ENCODE measurements at regions not wholly inside any gene's neighbourhood (a gene's known extent, or its start where the extent isn't known, plus 50 kb on each side); places are given as distances from the start of the nearest gene placed in this dataset.

DNA sequence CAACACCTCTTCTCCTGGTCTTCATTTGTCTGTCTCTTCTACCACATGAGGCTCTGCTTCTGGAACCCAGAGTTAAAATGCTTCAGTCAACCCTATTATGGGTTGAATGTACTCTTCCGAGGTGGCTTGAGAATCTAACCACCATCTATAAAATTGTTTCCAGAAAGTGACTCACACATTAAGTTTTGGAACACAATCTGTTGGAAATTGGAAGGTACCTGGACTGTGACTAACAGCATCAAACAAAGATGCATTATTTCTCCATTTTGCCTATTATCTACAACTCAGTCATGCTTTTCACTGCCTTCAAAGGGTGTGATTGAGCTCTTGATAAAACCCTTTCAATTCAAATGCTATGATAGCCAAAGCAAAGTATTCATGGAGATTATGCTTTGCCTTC lies 499.0 kb upstream of the SEMA6D start:
- H3K36me3 Mint-ChIP-seq (ENCODE audit: low read depth), result no peaks in the 10 kb centered on the region
- H3K9me3 Mint-ChIP-seq, result no peaks in the 10 kb centered on the region
- H3K27ac Mint-ChIP-seq, result no peak overlapping the region
- H3K4me3 Mint-ChIP-seq, result no peak overlapping the region
- no peaks in the 10 kb centered on the region for H3K27me3 Mint-ChIP-seq (ENCODE audit: insufficient read depth)
- no peaks in the 10 kb centered on the region for H3K4me1 Mint-ChIP-seq (ENCODE audit: low read depth)
- no peak for DNase-seq (ENCODE audit: low spot score)
- intact Hi-C loops (cut with micrococcal nuclease), result no loop called here

DNA sequence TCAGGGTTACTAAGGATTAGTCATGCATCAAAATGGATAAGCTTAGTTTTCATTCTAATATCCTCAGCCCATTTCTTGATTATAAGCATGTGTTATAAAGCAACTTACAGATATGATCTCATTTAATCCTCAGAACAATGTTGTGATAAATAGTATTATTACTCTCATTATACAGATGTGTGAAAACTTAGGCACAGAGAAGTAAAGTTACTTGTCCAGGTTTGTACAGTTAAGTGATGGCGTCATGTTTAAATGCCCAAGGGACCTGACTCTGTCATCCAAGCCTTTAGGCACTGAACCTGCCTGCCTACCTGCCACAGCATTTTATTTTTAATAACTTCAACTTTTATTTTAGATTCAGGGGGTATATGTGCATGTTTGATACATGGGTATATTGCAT lies 472.9 kb upstream of the SEMA6D start:
- Mint-ChIP-seq H3K4me1 (ENCODE audit: low read depth) (no peaks in the 10 kb centered on the region), H3K27ac (no peak overlapping the region), H3K27me3 (ENCODE audit: insufficient read depth) (no peaks in the 10 kb centered on the region), H3K36me3 (ENCODE audit: low read depth) (no peaks in the 10 kb centered on the region), H3K9me3 (no peaks in the 10 kb centered on the region), H3K4me3 (no peak overlapping the region)
- DNase-seq (ENCODE audit: low spot score), result no peak
- intact Hi-C loops (cut with micrococcal nuclease), result no loop called here

DNA sequence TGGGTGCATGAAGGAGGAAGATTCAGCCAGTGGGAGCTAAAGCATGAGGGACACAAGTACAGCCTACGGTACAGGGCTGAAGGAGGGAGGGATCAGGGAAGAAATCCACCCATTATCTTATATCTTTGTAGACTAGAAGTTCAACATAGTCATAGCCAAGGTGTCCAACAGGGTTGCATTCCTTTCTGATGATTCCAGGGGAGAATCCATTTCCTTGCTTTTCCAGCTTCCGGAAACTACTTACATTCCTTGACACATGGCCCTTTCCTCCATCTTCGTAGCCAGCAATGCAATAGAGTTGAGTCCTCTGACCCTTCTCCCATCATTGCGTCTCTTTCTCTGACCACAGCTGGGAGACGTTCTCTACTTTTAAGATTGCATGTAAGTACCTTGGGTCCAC lies 471.0 kb upstream of the SEMA6D start:
- no peak for DNase-seq (ENCODE audit: low spot score)
- H3K9me3 Mint-ChIP-seq, result no peaks in the 10 kb centered on the region
- H3K4me1 Mint-ChIP-seq (ENCODE audit: low read depth), result no peaks in the 10 kb centered on the region
- H3K27me3 Mint-ChIP-seq (ENCODE audit: insufficient read depth), result peaks cover 2% of the 10 kb centered on the region
- H3K36me3 Mint-ChIP-seq (ENCODE audit: low read depth), result no peaks in the 10 kb centered on the region
- intact Hi-C loops (cut with micrococcal nuclease), result no loop called here
- no peak overlapping the region for H3K4me3 Mint-ChIP-seq
- no peak overlapping the region for H3K27ac Mint-ChIP-seq

DNA sequence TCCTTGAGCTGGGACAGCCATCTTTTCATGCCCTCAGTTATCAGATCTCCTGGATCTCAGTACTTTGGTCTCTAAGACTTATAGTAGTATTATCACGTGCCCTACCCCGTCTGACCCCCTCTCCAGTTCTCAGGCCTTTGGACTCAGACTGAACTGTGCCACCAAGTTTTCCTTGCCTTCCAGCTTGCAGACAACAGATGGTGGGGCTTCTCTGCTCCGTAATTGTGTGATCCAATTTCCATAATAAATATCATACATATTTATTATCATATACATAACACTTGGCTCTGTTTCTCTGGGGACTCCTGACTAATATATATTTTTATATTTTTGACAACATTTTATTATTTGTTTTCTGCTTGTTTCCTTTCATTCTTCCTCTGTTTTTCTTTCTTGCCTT lies 458.8 kb upstream of the SEMA6D start:
- H3K4me1 Mint-ChIP-seq (ENCODE audit: low read depth), result no peaks in the 10 kb centered on the region
- H3K36me3 Mint-ChIP-seq (ENCODE audit: low read depth), result no peaks in the 10 kb centered on the region
- no peak overlapping the region for H3K27ac Mint-ChIP-seq
- intact Hi-C loops (cut with micrococcal nuclease), result no loop called here
- peaks cover 15% of the 10 kb centered on the region for H3K9me3 Mint-ChIP-seq
- H3K4me3 Mint-ChIP-seq, result no peak overlapping the region
- DNase-seq (ENCODE audit: low spot score), result no peak
- no peaks in the 10 kb centered on the region for H3K27me3 Mint-ChIP-seq (ENCODE audit: insufficient read depth)

DNA sequence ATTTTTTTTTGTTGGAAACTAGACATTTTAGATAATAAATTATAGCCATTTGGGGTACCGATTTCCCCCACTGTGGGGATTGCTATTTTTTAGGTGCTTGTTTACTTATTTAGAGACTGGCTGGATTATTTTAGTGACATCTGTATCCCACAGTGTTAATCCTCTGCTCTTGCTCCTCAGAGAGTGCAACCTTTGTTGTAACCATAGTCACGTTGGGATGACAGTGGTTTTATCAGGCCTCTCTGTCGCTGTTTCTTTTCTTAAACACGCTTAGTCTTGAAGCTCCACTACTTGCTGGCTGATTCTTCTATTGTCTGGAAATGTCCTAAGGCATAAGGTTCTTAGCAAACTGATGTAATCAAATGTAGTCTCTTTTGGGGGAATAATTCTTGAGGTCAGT lies 451.6 kb upstream of the SEMA6D start:
- no peaks in the 10 kb centered on the region for H3K27me3 Mint-ChIP-seq (ENCODE audit: insufficient read depth)
- H3K4me1 Mint-ChIP-seq (ENCODE audit: low read depth), result no peaks in the 10 kb centered on the region
- no peak for DNase-seq (ENCODE audit: low spot score)
- H3K9me3 Mint-ChIP-seq, result peaks cover 8% of the 10 kb centered on the region
- no peak overlapping the region for H3K4me3 Mint-ChIP-seq
- intact Hi-C loops (cut with micrococcal nuclease), result no loop called here
- no peak overlapping the region for H3K27ac Mint-ChIP-seq
- H3K36me3 Mint-ChIP-seq (ENCODE audit: low read depth), result no peaks in the 10 kb centered on the region

DNA sequence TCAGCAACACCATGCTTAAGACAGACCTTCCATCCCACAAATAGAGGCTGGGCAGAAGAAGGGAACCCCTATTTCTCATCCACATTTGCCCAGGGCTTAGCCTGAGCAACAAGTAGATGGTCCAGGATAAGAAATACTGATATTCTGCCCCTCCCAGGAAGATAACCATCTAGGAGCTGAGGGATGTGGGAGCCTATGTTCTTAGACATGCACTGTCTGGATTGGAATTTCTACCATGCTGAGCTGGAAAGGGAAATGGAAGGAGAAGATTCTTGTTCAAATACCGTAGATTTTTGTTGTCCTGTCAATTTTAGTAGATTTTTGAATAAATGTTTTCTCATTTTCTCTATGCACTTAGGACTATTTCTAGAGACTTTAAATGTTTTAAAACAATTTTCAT lies 450.7 kb upstream of the SEMA6D start:
- H3K27ac Mint-ChIP-seq, result no peak overlapping the region
- H3K4me1 Mint-ChIP-seq (ENCODE audit: low read depth), result no peaks in the 10 kb centered on the region
- H3K27me3 Mint-ChIP-seq (ENCODE audit: insufficient read depth), result no peaks in the 10 kb centered on the region
- DNase-seq (ENCODE audit: low spot score), result no peak
- no peaks in the 10 kb centered on the region for H3K36me3 Mint-ChIP-seq (ENCODE audit: low read depth)
- peaks cover 8% of the 10 kb centered on the region for H3K9me3 Mint-ChIP-seq
- intact Hi-C loops (cut with micrococcal nuclease), result no loop called here
- H3K4me3 Mint-ChIP-seq, result no peak overlapping the region

DNA sequence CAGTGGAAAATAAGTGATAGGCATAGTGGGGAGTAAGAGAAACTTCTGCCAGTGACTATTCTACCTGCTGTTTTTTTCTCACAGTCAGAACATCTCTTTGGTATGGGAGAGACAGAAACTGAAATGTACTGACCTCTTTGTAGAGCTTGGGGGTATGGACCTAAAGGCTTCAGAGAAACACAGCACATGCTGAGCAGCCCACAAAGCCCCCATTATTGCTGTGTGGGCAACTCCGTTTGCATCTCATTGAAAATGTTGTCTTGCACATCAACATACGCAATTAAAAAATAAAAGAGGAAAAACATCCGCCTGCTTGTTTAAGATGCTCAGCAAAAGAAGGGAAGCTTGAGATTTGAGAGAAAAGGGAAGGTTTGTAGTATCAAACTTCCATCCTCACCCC lies 443.4 kb upstream of the SEMA6D start:
- intact Hi-C loops (cut with micrococcal nuclease), result no loop called here
- no peaks in the 10 kb centered on the region for H3K27me3 Mint-ChIP-seq (ENCODE audit: insufficient read depth)

DNA sequence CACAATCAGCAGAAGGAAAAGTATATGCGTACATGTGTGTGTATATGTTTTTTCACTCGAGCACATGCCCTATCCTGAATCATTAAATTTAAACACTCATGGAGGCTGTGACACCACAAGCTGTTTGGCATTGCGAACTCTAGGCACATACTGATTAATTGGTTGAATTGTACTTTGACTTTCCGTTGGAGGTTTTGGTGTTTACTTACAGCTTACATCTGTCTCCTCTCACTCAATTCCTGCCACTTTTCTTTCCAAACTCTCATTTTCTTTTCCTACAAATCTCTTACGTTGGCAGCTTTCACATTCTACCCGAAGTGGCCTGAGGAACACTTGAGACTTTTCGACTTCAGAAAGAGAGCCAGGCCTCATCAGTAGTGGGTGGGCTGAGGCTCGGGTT lies 434.1 kb upstream of the SEMA6D start:
- no peak for DNase-seq (ENCODE audit: low spot score)
- no peaks in the 10 kb centered on the region for H3K36me3 Mint-ChIP-seq (ENCODE audit: low read depth)
- H3K27me3 Mint-ChIP-seq (ENCODE audit: insufficient read depth), result no peaks in the 10 kb centered on the region
- no peak overlapping the region for H3K4me3 Mint-ChIP-seq
- H3K4me1 Mint-ChIP-seq (ENCODE audit: low read depth), result no peaks in the 10 kb centered on the region
- intact Hi-C loops (cut with micrococcal nuclease), result no loop called here
- H3K9me3 Mint-ChIP-seq, result peaks cover 16% of the 10 kb centered on the region
- H3K27ac Mint-ChIP-seq, result no peak overlapping the region

More for the DNA sequence above, 443.4 kb upstream of the SEMA6D start:
- no peak for DNase-seq (ENCODE audit: low spot score)
- no peaks in the 10 kb centered on the region for H3K4me1 Mint-ChIP-seq (ENCODE audit: low read depth)
- H3K36me3 Mint-ChIP-seq (ENCODE audit: low read depth), result no peaks in the 10 kb centered on the region
- no peak overlapping the region for H3K27ac Mint-ChIP-seq
- no peak overlapping the region for H3K4me3 Mint-ChIP-seq
- peaks cover 8% of the 10 kb centered on the region for H3K9me3 Mint-ChIP-seq

DNA sequence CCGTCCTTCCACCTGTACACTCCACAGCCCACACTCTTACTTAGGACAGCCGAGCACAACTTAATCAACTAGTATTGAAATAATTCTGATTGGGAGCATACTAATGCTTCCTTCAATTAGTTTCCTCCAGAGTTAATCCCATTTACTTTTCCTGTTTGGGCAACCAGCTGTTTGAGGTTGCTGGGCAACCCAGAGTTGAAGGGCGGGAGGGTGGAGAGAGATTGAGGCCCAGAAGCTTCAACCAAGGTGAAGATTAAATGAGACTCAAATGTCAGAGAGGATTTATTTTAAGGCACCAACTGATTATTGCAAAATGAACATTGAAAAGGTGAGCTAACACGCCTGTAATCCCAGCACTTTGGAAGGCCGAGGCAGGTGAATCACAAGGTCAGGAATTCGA lies 428.5 kb upstream of the SEMA6D start:
- Mint-ChIP-seq H3K36me3 (ENCODE audit: low read depth) (no peaks in the 10 kb centered on the region), H3K4me3 (no peak overlapping the region), H3K27me3 (ENCODE audit: insufficient read depth) (no peaks in the 10 kb centered on the region), H3K4me1 (ENCODE audit: low read depth) (no peaks in the 10 kb centered on the region), H3K27ac (no peak overlapping the region), H3K9me3 (peaks cover 9% of the 10 kb centered on the region)
- no peak for DNase-seq (ENCODE audit: low spot score)
- intact Hi-C loops (cut with micrococcal nuclease), result no loop called here

DNA sequence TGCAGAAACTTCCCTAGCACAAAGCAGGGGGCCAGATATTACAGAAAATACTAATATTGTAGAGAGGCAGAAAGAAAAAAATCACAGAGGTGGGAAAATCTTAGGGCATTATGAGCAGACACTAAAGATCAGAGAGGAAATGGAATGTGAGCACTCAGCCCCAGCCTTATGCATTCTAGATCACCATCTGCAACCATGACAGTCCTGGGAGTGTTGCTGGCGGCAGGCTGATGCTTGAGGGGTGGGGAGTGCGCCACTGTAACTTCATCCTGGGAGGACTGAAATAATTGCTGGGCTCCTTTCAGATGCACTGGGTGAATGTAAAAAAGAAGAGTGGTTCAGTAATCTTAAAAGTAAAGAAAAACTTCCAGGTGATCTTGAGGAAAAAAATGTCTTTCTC lies 427.6 kb upstream of the SEMA6D start:
- DNase-seq (ENCODE audit: low spot score), result no peak
- Mint-ChIP-seq H3K27me3 (ENCODE audit: insufficient read depth) (no peaks in the 10 kb centered on the region), H3K4me3 (no peak overlapping the region), H3K27ac (no peak overlapping the region), H3K9me3 (peaks cover 9% of the 10 kb centered on the region), H3K4me1 (ENCODE audit: low read depth) (no peaks in the 10 kb centered on the region), H3K36me3 (ENCODE audit: low read depth) (no peaks in the 10 kb centered on the region)
- intact Hi-C loops (cut with micrococcal nuclease), result no loop called here

DNA sequence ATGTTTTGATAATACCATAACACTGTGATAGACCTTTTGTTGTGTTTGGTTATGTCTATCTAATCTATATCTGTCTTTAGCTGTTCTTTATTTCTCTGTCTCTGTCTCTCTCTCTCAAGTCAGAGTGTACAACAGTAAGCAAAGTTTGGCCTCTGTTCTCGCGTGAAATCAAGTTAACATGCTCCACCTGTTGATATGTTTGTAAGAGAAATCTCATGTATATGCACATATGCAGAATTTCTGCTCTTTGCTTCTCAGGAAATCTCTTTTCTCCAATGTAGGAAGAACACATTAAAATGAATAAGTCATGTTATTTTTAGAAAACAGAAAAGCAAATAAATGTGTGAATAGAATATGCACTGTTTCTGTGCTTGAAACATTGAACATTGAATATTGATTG lies 425.5 kb upstream of the SEMA6D start:
- Mint-ChIP-seq H3K27ac (no peak overlapping the region), H3K4me3 (no peak overlapping the region), H3K4me1 (ENCODE audit: low read depth) (no peaks in the 10 kb centered on the region), H3K9me3 (peaks cover 9% of the 10 kb centered on the region), H3K27me3 (ENCODE audit: insufficient read depth) (no peaks in the 10 kb centered on the region), H3K36me3 (ENCODE audit: low read depth) (no peaks in the 10 kb centered on the region)
- no peak for DNase-seq (ENCODE audit: low spot score)
- intact Hi-C loops (cut with micrococcal nuclease), result no loop called here

DNA sequence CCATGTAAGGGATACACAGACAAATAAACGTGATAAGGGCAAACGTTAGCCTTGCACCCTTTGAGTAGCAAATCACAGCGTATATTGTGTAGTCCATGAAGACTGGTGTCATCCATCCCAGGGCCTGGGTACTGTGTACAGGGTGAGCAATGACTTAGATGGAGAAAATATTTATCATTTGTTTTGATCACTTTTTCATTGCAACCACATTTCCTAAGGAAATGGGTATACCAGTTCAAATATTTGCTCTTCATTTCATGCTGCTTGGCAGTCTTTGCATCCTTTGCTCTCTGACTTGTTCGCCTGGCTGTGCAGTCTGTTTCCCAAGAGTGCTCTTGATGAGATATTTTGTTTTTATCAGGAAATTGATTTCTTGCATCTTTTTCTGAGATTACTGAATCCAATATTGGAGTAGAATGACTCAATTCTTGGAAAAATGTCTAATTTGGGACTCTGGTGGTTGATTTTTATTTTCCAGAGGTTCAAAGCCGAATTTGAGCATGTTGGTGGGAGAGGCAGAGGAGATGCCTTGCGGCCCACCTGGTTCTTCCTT lies 424.6 kb upstream of the SEMA6D start:
- Mint-ChIP-seq H3K27ac (no peak overlapping the region), H3K9me3 (peaks cover 7% of the 10 kb centered on the region), H3K4me3 (no peak overlapping the region), H3K27me3 (ENCODE audit: insufficient read depth) (no peaks in the 10 kb centered on the region), H3K4me1 (ENCODE audit: low read depth) (no peaks in the 10 kb centered on the region), H3K36me3 (ENCODE audit: low read depth) (no peaks in the 10 kb centered on the region)
- no peak for DNase-seq (ENCODE audit: low spot score)
- intact Hi-C loops (cut with micrococcal nuclease), result no loop called here

DNA sequence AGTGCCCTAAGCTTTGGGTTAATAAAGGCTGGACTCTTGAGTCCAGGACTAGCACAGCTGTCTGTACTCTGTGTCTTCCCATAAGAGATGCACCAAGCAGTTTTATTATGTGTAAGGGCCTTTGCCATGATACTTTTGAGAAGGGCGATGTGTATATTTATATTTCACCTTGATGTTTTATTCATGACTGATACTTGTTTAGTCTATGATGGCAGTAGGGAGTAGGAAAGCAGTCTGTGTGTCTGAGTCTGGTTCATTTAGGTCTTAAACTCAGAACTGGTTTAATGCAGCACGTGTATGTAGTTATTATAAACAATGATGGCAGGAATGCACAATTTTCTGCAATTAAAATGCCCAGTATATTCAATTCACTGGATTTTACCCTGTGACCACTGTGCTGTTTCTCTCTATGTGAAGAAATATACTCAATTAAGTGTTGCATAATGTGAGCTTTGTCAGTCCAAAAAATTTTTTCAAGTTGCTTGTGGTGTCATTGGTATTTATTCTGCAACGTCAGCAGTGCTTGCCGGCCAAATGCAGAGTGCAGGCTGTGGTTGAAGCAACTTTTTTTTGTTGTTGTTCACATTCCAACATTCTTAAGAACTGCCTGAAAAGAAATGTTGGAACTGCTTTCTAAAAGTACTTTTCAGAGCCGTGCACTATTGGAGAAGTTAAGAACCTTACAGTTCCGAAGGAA lies 423.7 kb upstream of the SEMA6D start:
- intact Hi-C loops (cut with micrococcal nuclease), result no loop called here
- no peak for DNase-seq (ENCODE audit: low spot score)
- Mint-ChIP-seq H3K27ac (no peak overlapping the region), H3K36me3 (ENCODE audit: low read depth) (no peaks in the 10 kb centered on the region), H3K9me3 (no peaks in the 10 kb centered on the region), H3K4me1 (ENCODE audit: low read depth) (no peaks in the 10 kb centered on the region), H3K4me3 (no peak overlapping the region), H3K27me3 (ENCODE audit: insufficient read depth) (no peaks in the 10 kb centered on the region)

DNA sequence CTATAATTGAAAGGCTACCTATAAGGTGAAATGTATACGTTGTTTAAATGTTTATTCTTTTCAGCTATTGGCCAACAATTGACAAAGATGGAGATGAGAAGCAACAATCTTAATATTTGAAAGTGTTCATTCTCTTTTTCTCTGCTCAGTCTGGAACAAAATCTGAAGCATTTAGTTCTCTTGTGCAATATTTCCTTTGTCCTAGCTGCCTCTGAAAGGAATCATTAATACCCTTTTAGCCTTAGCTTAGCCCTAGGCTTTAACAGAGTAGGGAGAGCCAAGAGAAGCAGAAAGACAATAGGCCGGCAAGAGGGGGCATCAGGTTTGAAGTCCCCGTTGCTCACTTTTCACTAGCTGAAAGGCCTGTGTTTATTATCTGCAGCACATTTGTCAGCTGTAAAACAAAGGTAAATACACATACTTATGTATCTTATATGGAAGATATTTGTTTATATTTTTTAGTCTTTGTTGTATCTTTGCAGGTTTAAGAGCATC lies 422.5 kb upstream of the SEMA6D start:
- H3K27ac Mint-ChIP-seq, result no peak overlapping the region
- intact Hi-C loops (cut with micrococcal nuclease), result no loop called here
- no peak overlapping the region for H3K4me3 Mint-ChIP-seq
- H3K9me3 Mint-ChIP-seq, result peaks cover 6% of the 10 kb centered on the region
- H3K36me3 Mint-ChIP-seq (ENCODE audit: low read depth), result no peaks in the 10 kb centered on the region
- no peaks in the 10 kb centered on the region for H3K27me3 Mint-ChIP-seq (ENCODE audit: insufficient read depth)
- H3K4me1 Mint-ChIP-seq (ENCODE audit: low read depth), result no peaks in the 10 kb centered on the region
- no peak for DNase-seq (ENCODE audit: low spot score)
